GM12892 (cell line): ENCODE measurements at regions not wholly inside any gene's neighbourhood (a gene's known extent, or its start where the extent isn't known, plus 50 kb on each side); places are given as distances from the start of the nearest gene placed in this dataset.

Experiments
- POLR2A ChIP-seq: IDR thresholded peaks from 2 replicates; pipeline ENCODE4 v1.6.1; 2011; ENCODE audit warnings: low read depth, low read length, control low read depth
- POLR2AphosphoS5 ChIP-seq: IDR thresholded peaks from 2 replicates; pipeline ENCODE4 v1.6.1; 2011; ENCODE audit warnings: low read depth, low read length, control low read depth
- TAF1 ChIP-seq: IDR thresholded peaks from 2 replicates; pipeline ENCODE4 v1.6.1; 2011; ENCODE audit warnings: low read depth, mild to moderate bottlenecking, control low read depth, low read length, borderline replicate concordance

GRCh38 chr12:82529101-82529500 is 157.6 kb upstream of the TMTC2 start:
- TF ChIP-seq POLR2AphosphoS5 (no peak), TAF1 (no peak), POLR2A (no peak)
